PC-3 (cell line): ENCODE measurements at regions not wholly inside any gene's neighbourhood (a gene's known extent, or its start where the extent isn't known, plus 50 kb on each side); places are given as distances from the start of the nearest gene placed in this dataset.
"Not testable (repeated sequence)": the region's sequence is repeated elsewhere in the genome, so short reads cannot be mapped to it uniquely, and the experiment has no call there.

ENCODE experiments used
- ATAC-seq: fragments of 200-7000 bp; cut with Tn5 transposase; 2 replicates; pipeline ENCODE4 v1.9.1; 2020; ENCODE audit warnings: mild to moderate bottlenecking, moderate library complexity
- BruUV-seq: library from RNA; stranded (reverse); fragments of 400-500 nt; replicated peaks from 2 replicates; lab custom pipeline; 2021; lab: Mats Ljungman, UMichigan
- CTCF ChIA-PET: fragments of 300-600 bp; sonication (Branson Sonifier 250); formaldehyde crosslinking; loops from one replicate; lab custom pipeline; 2022; ENCODE audit warnings: antibody characterized with exemption; lab: Charles Lee
- POLR2A ChIA-PET: fragments of 300-600 bp; sonication (Branson Sonifier 250); formaldehyde crosslinking; loops from one replicate; lab custom pipeline; 2022; ENCODE audit warnings: antibody characterized with exemption; ENCODE audit not compliant: unreplicated experiment; lab: Charles Lee
- DNase-seq: peaks from one replicate; pipeline ENCODE4 v3.0.0-alpha.2; 2015
- H2AFZ ChIP-seq: fragments of 300-600 bp; sonication (generic); 2 replicates; pipeline ENCODE4 v1.6.0; 2016; ENCODE audit warnings: antibody characterized with exemption, low read length
- H3F3A ChIP-seq: fragments of 300-600 bp; sonication (generic); one replicate; pipeline ENCODE4 v1.6.0; 2017; ENCODE audit warnings: antibody characterized with exemption, low read length, control low read depth, mild to moderate bottlenecking; ENCODE audit not compliant: unreplicated experiment
- H3K27ac ChIP-seq: fragments of 300-600 bp; sonication (generic); 2 replicates; pipeline ENCODE4 v1.5.1; 2016; ENCODE audit warnings: mild to moderate bottlenecking, low read length
- H3K27me3 ChIP-seq: fragments of 300-600 bp; sonication (generic); 2 replicates; pipeline ENCODE4 v1.6.1; 2016; ENCODE audit warnings: low read length, mixed read lengths
- H3K36me3 ChIP-seq: fragments of 300-600 bp; sonication (generic); 2 replicates; pipeline ENCODE4 v1.6.1; 2016; ENCODE audit warnings: low read depth, mixed run types, low read length, mixed read lengths
- H3K4me1 ChIP-seq: fragments of 300-600 bp; sonication (generic); 2 replicates; pipeline ENCODE4 v1.5.1; 2016; ENCODE audit warnings: low read length; ENCODE audit not compliant: insufficient read depth
- H3K4me2 ChIP-seq: fragments of 300-600 bp; sonication (generic); 2 replicates; pipeline ENCODE4 v1.6.0; 2016; ENCODE audit warnings: low read length
- H3K4me3 ChIP-seq: fragments of 300-600 bp; sonication (generic); 2 replicates; pipeline ENCODE4 v1.5.1; 2016; ENCODE audit warnings: mild to moderate bottlenecking, low read length, mixed read lengths
- H3K79me2 ChIP-seq: fragments of 300-600 bp; sonication (generic); 2 replicates; pipeline ENCODE4 v1.6.1; 2017; ENCODE audit warnings: low read length, mixed read lengths
- H3K9ac ChIP-seq: fragments of 300-600 bp; sonication (generic); 2 replicates; pipeline ENCODE4 v1.6.0; 2016; ENCODE audit warnings: mild to moderate bottlenecking, low read length
- H3K9me2 ChIP-seq: fragments of 300-600 bp; sonication (generic); replicated peaks from 2 replicates; pipeline ENCODE4 v1.6.1; 2016; ENCODE audit warnings: mixed run types, low read length, mixed read lengths
- H3K9me3 ChIP-seq: fragments of 300-600 bp; sonication (generic); 2 replicates; pipeline ENCODE4 v1.6.1; 2016; ENCODE audit warnings: low read length, mixed read lengths
- H4K20me1 ChIP-seq: fragments of 300-600 bp; sonication (generic); 2 replicates; pipeline ENCODE4 v1.6.1; 2016; ENCODE audit warnings: low read length, mixed read lengths
- CTCF ChIP-seq: fragments of 300-600 bp; sonication (generic); conservative IDR thresholded peaks from 2 replicates; pipeline ENCODE4 v1.5.1; 2017; ENCODE audit warnings: antibody characterized with exemption, low read depth, mild to moderate bottlenecking, low read length
- intact Hi-C: fragments of 100-400 bp; cut with micrococcal nuclease; formaldehyde crosslinking; loops from 2 replicates; pipeline ENCODE4 v1.9.0; 2023

- H3K79me2 ChIP-seq, ATAC-seq, H3K9me2 ChIP-seq, intact Hi-C loops, H3K9ac ChIP-seq, BruUV-seq, H2AFZ ChIP-seq, H3K27ac ChIP-seq, H4K20me1 ChIP-seq, CTCF ChIA-PET, H3K36me3 ChIP-seq, H3K4me2 ChIP-seq, H3K4me1 ChIP-seq, H3K4me3 ChIP-seq, H3K9me3 ChIP-seq, H3K27me3 ChIP-seq, H3F3A ChIP-seq, POLR2A ChIA-PET: not testable (repeated sequence)
- peak; percentile 1 for DNase-seq
- 0 out of 2 replicates have a peak, but pooled peaks have one; percentile 20 for TF ChIP-seq CTCF
Observed at GRCh38 chr17:64797746-64798488, 121.4 kb downstream of the LRRC37A3 start.

GRCh38 chr17:64795342-64795741 is 123.9 kb downstream of the LRRC37A3 start:
- H3K4me2 ChIP-seq, DNase-seq, H3K9me2 ChIP-seq, H3K4me3 ChIP-seq, POLR2A ChIA-PET, H2AFZ ChIP-seq, CTCF ChIA-PET, H3K79me2 ChIP-seq, H4K20me1 ChIP-seq, H3K9me3 ChIP-seq, intact Hi-C loops, H3K36me3 ChIP-seq, H3F3A ChIP-seq, H3K9ac ChIP-seq, H3K27ac ChIP-seq, ATAC-seq, H3K27me3 ChIP-seq, BruUV-seq: not testable (repeated sequence)
- peaks cover 17% of the 10 kb centered on the region for H3K4me1 ChIP-seq

GRCh38 chr17:64794548-64795274 is 124.6 kb downstream of the LRRC37A3 start:
- H2AFZ ChIP-seq, H3K36me3 ChIP-seq, H3K9ac ChIP-seq, BruUV-seq, ATAC-seq, DNase-seq, H3K79me2 ChIP-seq, H3K4me3 ChIP-seq, POLR2A ChIA-PET, H3K9me2 ChIP-seq, H3K27ac ChIP-seq, H3K4me2 ChIP-seq, CTCF ChIA-PET, H3F3A ChIP-seq, H4K20me1 ChIP-seq, H3K9me3 ChIP-seq, H3K27me3 ChIP-seq, intact Hi-C loops: not testable (repeated sequence)
- H3K4me1 ChIP-seq = peaks cover 17% of the 10 kb centered on the region

- not testable (repeated sequence) for H3K9ac ChIP-seq, BruUV-seq, ATAC-seq
Observed at GRCh38 chr17:64794113-64794512, 125.2 kb downstream of the LRRC37A3 start.

GRCh38 chr17:64792793-64793575 is 126.3 kb downstream of the LRRC37A3 start:
- Histone ChIP-seq H3K4me2 (peak overlapping the region; percentile 40), H3K27ac (peak overlapping the region; percentile 61), H2AFZ (0 out of 2 replicates have a peak overlapping the region, but pooled peaks have one; percentile 68), H3K4me1 (peaks cover 17% of the 10 kb centered on the region)
- H3K4me3 ChIP-seq, H3K36me3 ChIP-seq, H3K27me3 ChIP-seq, H3K9me3 ChIP-seq, H3K9me2 ChIP-seq, intact Hi-C loops, H3K79me2 ChIP-seq, H4K20me1 ChIP-seq, H3K9ac ChIP-seq, H3F3A ChIP-seq, POLR2A ChIA-PET: not testable (repeated sequence)
- DNase-seq = peak; percentile 86
- CTCF ChIA-PET = interaction anchor here (1.2 kb wide), 1 partner anchor 16 kb away, joined by 4 read pairs; no protein-coding TSS in a partner anchor
- ATAC-seq = peak; percentile 100
- BruUV-seq = TSS peak; percentile 98

More at GRCh38 chr17:64794113-64794512, 125.2 kb downstream of the LRRC37A3 start:
- H3K4me2 ChIP-seq, POLR2A ChIA-PET, CTCF ChIA-PET, H3K9me3 ChIP-seq, H4K20me1 ChIP-seq, H3K4me3 ChIP-seq, H2AFZ ChIP-seq, H3K36me3 ChIP-seq, H3K79me2 ChIP-seq, H3F3A ChIP-seq, DNase-seq, H3K27me3 ChIP-seq, H3K9me2 ChIP-seq, intact Hi-C loops: not testable (repeated sequence)
- Histone ChIP-seq H3K4me1 (peaks cover 17% of the 10 kb centered on the region), H3K27ac (0 out of 2 replicates have a peak overlapping the region, but pooled peaks have one; percentile 9)
